ENCODE measurements at regions not wholly inside any gene's neighbourhood (a gene's known extent, or its start where the extent isn't known, plus 50 kb on each side); places are given as distances from the start of the nearest gene placed in this dataset.

GRCh38 chr4:12584116-12584875 lies 899.8 kb downstream of the RAB28 start:
- no peak for DNase-seq (ENCODE audit: low spot score)
- in situ Hi-C loops (cut with MboI; ENCODE audit: low sequenced_read_pairs, unreplicated experiment), result no loop called here
- TF ChIP-seq CTCF (IDR thresholded peaks at IDR 0.05; ENCODE audit: borderline replicate concordance, control extremely low read depth, extremely low read depth, insufficient read depth, missing control alignments), result no peak

DNA sequence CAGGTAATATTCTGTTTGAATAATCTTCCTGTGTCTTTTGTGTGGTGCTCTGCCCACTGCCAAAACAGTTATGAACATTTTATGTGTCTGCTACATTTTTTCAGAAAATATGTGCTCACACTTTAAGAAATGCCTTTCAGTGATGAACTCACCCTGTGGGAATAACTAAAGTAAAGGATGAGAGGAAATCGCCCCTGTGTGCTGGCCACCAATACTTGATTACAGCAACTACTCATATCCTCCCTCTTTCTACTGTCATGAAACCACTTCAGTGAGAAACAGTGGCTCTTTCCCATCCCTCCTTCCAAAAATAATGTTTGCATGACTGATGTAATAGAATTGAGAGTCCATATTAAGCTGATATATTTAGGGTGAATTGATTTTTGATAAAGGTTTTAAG lies 900.9 kb downstream of the RAB28 start:
- TF ChIP-seq CTCF (IDR thresholded peaks at IDR 0.05; ENCODE audit: borderline replicate concordance, control extremely low read depth, extremely low read depth, insufficient read depth, missing control alignments), result no peak
- in situ Hi-C loops (cut with MboI; ENCODE audit: low sequenced_read_pairs, unreplicated experiment), result no loop called here
- DNase-seq (ENCODE audit: low spot score), result no peak

DNA sequence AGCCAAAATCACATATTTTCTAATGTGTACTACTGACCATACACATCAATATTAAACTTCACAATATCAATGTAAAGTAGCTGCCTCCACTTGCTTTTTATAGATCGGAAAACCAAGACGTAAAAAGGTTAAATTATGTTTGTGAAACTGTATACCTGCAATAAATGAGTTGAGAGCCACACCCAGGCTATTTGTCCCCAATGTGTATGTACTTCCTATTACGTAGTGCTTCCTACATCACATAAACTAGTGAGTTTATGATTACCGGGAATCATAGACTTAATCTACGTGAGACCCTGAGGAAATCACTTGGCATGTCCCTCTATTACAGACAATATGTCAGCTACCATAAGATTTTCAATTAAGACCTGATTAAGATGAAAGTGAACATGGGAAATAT lies 903.4 kb downstream of the RAB28 start:
- DNase-seq (ENCODE audit: low spot score), result no peak
- TF ChIP-seq CTCF (IDR thresholded peaks at IDR 0.05; ENCODE audit: borderline replicate concordance, control extremely low read depth, extremely low read depth, insufficient read depth, missing control alignments), result no peak
- in situ Hi-C loops (cut with MboI; ENCODE audit: low sequenced_read_pairs, unreplicated experiment), result no loop called here

- TF ChIP-seq CTCF (IDR thresholded peaks at IDR 0.05; ENCODE audit: borderline replicate concordance, control extremely low read depth, extremely low read depth, insufficient read depth, missing control alignments), result no peak
- in situ Hi-C loops (cut with MboI; ENCODE audit: low sequenced_read_pairs, unreplicated experiment), result no loop called here
- no peak for DNase-seq (ENCODE audit: low spot score)
Measured at GRCh38 chr4:12579172-12579571, 905.0 kb downstream of the RAB28 start.

GRCh38 chr4:12576409-12576808 lies 907.7 kb downstream of the RAB28 start:
- in situ Hi-C loops (cut with MboI; ENCODE audit: low sequenced_read_pairs, unreplicated experiment), result no loop called here
- TF ChIP-seq CTCF (IDR thresholded peaks at IDR 0.05; ENCODE audit: borderline replicate concordance, control extremely low read depth, extremely low read depth, insufficient read depth, missing control alignments), result no peak
- no peak for DNase-seq (ENCODE audit: low spot score)

- no peak for DNase-seq (ENCODE audit: low spot score)
- TF ChIP-seq CTCF (IDR thresholded peaks at IDR 0.05; ENCODE audit: borderline replicate concordance, control extremely low read depth, extremely low read depth, insufficient read depth, missing control alignments), result no peak
- in situ Hi-C loops (cut with MboI; ENCODE audit: low sequenced_read_pairs, unreplicated experiment), result no loop called here
Measured at GRCh38 chr4:12573716-12574115, 910.4 kb downstream of the RAB28 start.

Data from GM13976 (cell line).